ENCODE measurements at regions not wholly inside any gene's neighbourhood (a gene's known extent, or its start where the extent isn't known, plus 50 kb on each side); places are given as distances from the start of the nearest gene placed in this dataset.

- H3K27ac ChIP-seq (ENCODE audit: low read depth in 1 of 2, low read length in 2 of 2) = no peak overlapping the region
- no peak for TF ChIP-seq CTCF (IDR thresholded peaks at IDR 0.05; ENCODE audit: low read depth, low read length, missing input control)
- TF ChIP-seq FOXA1 (IDR thresholded peaks at IDR 0.05) = no peak
- no peak for TF ChIP-seq REST (IDR thresholded peaks at IDR 0.05)
- TF ChIP-seq FOXA2 (IDR thresholded peaks at IDR 0.05) = no peak
- no peak for TF ChIP-seq GABPA (IDR thresholded peaks at IDR 0.05 in 1 of 2, conservative IDR thresholded peaks at IDR 0.05 in 1 of 2)
- no peak for TF ChIP-seq NR2F2 (IDR thresholded peaks at IDR 0.05)
- TF ChIP-seq YY1 (IDR thresholded peaks at IDR 0.05) = no peak
- no peak for TF ChIP-seq ATF3 (IDR thresholded peaks at IDR 0.05)
- TF ChIP-seq RXRA (IDR thresholded peaks at IDR 0.05) = no peak
- no peak overlapping the region for H3K9ac ChIP-seq (ENCODE audit: low read depth in 1 of 2, low read length in 2 of 2)
- H3K27me3 ChIP-seq (ENCODE audit: control insufficient read depth in 4 of 4, insufficient read depth in 4 of 4, low read length in 3 of 4) = no peaks in the 10 kb centered on the region
- H3K36me3 ChIP-seq (ENCODE audit: control insufficient read depth in 4 of 4, insufficient read depth in 3 of 4, low read depth in 1 of 4, low read length in 3 of 4) = no peaks in the 10 kb centered on the region
- H3K9me3 ChIP-seq (ENCODE audit: control insufficient read depth in 4 of 4, low read length in 3 of 4) = peaks cover 0 to 12% (median 5%) of the 10 kb centered on the region in 4 donors
- no peak overlapping the region for H3K4me3 ChIP-seq (ENCODE audit: low read depth in 1 of 3, low read length in 3 of 3)
- DNase-seq (ENCODE audit: low spot score) = no peak
- WGBS = 59% methylated on average over 6 of the region's 6 CpGs
- no peaks in the 10 kb centered on the region for H3K4me1 ChIP-seq (ENCODE audit: control insufficient read depth in 4 of 4, insufficient read depth in 4 of 4, low read length in 3 of 4)
These were observed 181.6 kb upstream of the POU2AF2 start for GRCh38 chr11:111063726-111064517.

GRCh38 chr11:111062420-111062819 lies 183.1 kb upstream of the POU2AF2 start:
- WGBS = 76% methylated on average over 3 of the region's 3 CpGs
- Histone ChIP-seq H3K4me3 (ENCODE audit: low read depth in 1 of 3, low read length in 3 of 3) (no peak overlapping the region), H3K36me3 (ENCODE audit: control insufficient read depth in 4 of 4, insufficient read depth in 3 of 4, low read depth in 1 of 4, low read length in 3 of 4) (no peaks in the 10 kb centered on the region), H3K9ac (ENCODE audit: low read depth in 1 of 2, low read length in 2 of 2) (no peak overlapping the region), H3K27ac (ENCODE audit: low read depth in 1 of 2, low read length in 2 of 2) (no peak overlapping the region), H3K9me3 (ENCODE audit: control insufficient read depth in 4 of 4, low read length in 3 of 4) (no peaks in the 10 kb centered on the region), H3K4me1 (ENCODE audit: control insufficient read depth in 4 of 4, insufficient read depth in 4 of 4, low read length in 3 of 4) (no peaks in the 10 kb centered on the region), H3K27me3 (ENCODE audit: control insufficient read depth in 4 of 4, insufficient read depth in 4 of 4, low read length in 3 of 4) (no peaks in the 10 kb centered on the region)
- no peak for TF ChIP-seq YY1 (IDR thresholded peaks at IDR 0.05)
- no peak for TF ChIP-seq RAD21 (IDR thresholded peaks at IDR 0.05)
- TF ChIP-seq TAF1 (conservative IDR thresholded peaks at IDR 0.05) = no peak
- TF ChIP-seq SP1 (IDR thresholded peaks at IDR 0.05) = no peak
- no peak for TF ChIP-seq ZBTB33 (IDR thresholded peaks at IDR 0.05)
- TF ChIP-seq CTCF (IDR thresholded peaks at IDR 0.05; ENCODE audit: low read depth, low read length, missing input control) = no peak
- DNase-seq (ENCODE audit: low spot score) = no peak
